HG03571 (cell line): ENCODE measurements at regions not wholly inside any gene's neighbourhood (a gene's known extent, or its start where the extent isn't known, plus 50 kb on each side); places are given as distances from the start of the nearest gene placed in this dataset.
"Not testable (repeated sequence)": the region's sequence is repeated elsewhere in the genome, so short reads cannot be mapped to it uniquely, and the experiment has no call there.

Experiments
- ATAC-seq: cut with Tn5 transposase; IDR thresholded peaks from one replicate; pipeline ENCODE4 v1.9.1; 2021; ENCODE audit not compliant: unreplicated experiment

GRCh38 chr6:6966569-6966968, 141.2 kb upstream of the RREB1 start:
- ATAC-seq = no peak

- ATAC-seq = no peak
These were observed 139.4 kb upstream of the RREB1 start for GRCh38 chr6:6968357-6968730.

GRCh38 chr6:6968731-6969552, 138.8 kb upstream of the RREB1 start:
- no peak for ATAC-seq

- no peak for ATAC-seq
These were observed 138.0 kb upstream of the RREB1 start for GRCh38 chr6:6969761-6970223.

- no peak for ATAC-seq
These were observed 136.9 kb upstream of the RREB1 start for GRCh38 chr6:6970851-6971250.

- ATAC-seq = no peak
These were observed 136.4 kb upstream of the RREB1 start for GRCh38 chr6:6971369-6971768.

- ATAC-seq = no peak
These were observed 135.3 kb upstream of the RREB1 start for GRCh38 chr6:6972456-6972855.

GRCh38 chr6:6973721-6974120, 134.0 kb upstream of the RREB1 start:
- ATAC-seq = no peak

GRCh38 chr6:6975459-6976111, 132.2 kb upstream of the RREB1 start:
- no peak for ATAC-seq

- no peak for ATAC-seq
These were observed 131.6 kb upstream of the RREB1 start for GRCh38 chr6:6976193-6976592.

- ATAC-seq = no peak
These were observed 129.0 kb upstream of the RREB1 start for GRCh38 chr6:6978731-6979130.

GRCh38 chr6:6980999-6981597, 126.7 kb upstream of the RREB1 start:
- no peak for ATAC-seq

GRCh38 chr6:6981681-6982322, 126.0 kb upstream of the RREB1 start:
- no peak for ATAC-seq

GRCh38 chr6:6982663-6983062, 125.1 kb upstream of the RREB1 start:
- ATAC-seq = no peak

- no peak for ATAC-seq
These were observed 123.0 kb upstream of the RREB1 start for GRCh38 chr6:6984585-6985366.

GRCh38 chr6:6986344-6986743, 121.4 kb upstream of the RREB1 start:
- no peak for ATAC-seq

- ATAC-seq = no peak
These were observed 120.0 kb upstream of the RREB1 start for GRCh38 chr6:6987749-6988148.

GRCh38 chr6:6990059-6990458, 117.7 kb upstream of the RREB1 start:
- ATAC-seq = not testable (repeated sequence)

GRCh38 chr6:6993503-6994237, 114.1 kb upstream of the RREB1 start:
- ATAC-seq = no peak

- no peak for ATAC-seq
These were observed 113.0 kb upstream of the RREB1 start for GRCh38 chr6:6994796-6995195.
